Duodenal mucosa (tissue), 2 donors: ENCODE measurements at regions not wholly inside any gene's neighbourhood (a gene's known extent, or its start where the extent isn't known, plus 50 kb on each side); places are given as distances from the start of the nearest gene placed in this dataset.

Source experiments
- H3K27ac ChIP-seq: one replicate; pipeline ENCODE4 v1.7.0; 2013; ENCODE audit warnings: low read depth, low read length
- H3K27me3 ChIP-seq, 2 donors: one replicate each; pipeline ENCODE4 v1.7.0; 2013; ENCODE audit warnings: low read length in 2 of 2, control low read depth in 1 of 2; ENCODE audit not compliant: insufficient read depth in 2 of 2, control insufficient read depth in 1 of 2
- H3K36me3 ChIP-seq, 2 donors: one replicate each; pipeline ENCODE4 v1.7.0; 2013; ENCODE audit warnings: low read length in 2 of 2, control low read depth in 1 of 2; ENCODE audit not compliant: insufficient read depth in 2 of 2, control insufficient read depth in 1 of 2
- H3K4me1 ChIP-seq, 2 donors: one replicate each; pipeline ENCODE4 v1.7.0; 2013; ENCODE audit warnings: low read length in 2 of 2, control low read depth in 1 of 2; ENCODE audit not compliant: insufficient read depth in 2 of 2, control insufficient read depth in 1 of 2
- H3K4me3 ChIP-seq, 2 donors: one replicate each; pipeline ENCODE4 v1.7.0; 2013; ENCODE audit warnings: low read length in 2 of 2, low read depth in 1 of 2
- H3K9ac ChIP-seq, 2 donors: one replicate each; pipeline ENCODE4 v1.7.0; 2013; ENCODE audit warnings: low read length in 2 of 2, low read depth in 1 of 2
- H3K9me3 ChIP-seq, 2 donors: one replicate each; pipeline ENCODE4 v1.7.0; 2013; ENCODE audit warnings: low read length in 2 of 2, control low read depth in 1 of 2; ENCODE audit not compliant: control insufficient read depth in 1 of 2

DNA sequence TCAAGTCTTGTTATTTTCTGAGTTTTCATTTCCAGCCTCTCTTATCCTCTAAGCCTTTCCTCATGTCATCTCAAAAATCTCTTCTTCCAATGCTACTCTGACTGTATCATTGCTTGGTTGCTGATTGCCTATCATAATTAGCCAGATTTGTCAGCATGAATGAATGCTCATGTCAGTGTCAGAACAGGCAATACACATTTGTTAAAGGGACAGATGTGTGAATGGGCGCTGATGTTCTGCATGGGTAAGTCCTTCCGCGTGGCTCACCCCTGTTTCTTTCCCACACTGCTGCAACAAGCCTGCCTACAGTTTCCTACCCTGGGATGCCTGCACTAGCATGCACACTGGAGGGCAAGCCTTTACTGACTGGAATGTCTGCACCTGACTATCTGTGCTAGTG lies 100.6 kb downstream of the RHOU start:
- Histone ChIP-seq H3K27ac (no peak overlapping the region), H3K4me1 (peaks cover 46 to 57% of the 10 kb centered on the region in 2 donors), H3K27me3 (no peaks in the 10 kb centered on the region), H3K36me3 (no peaks in the 10 kb centered on the region), H3K4me3 (peak overlapping the region; percentile 44 to 73), H3K9ac (peak overlapping the region; percentile 4 to 61), H3K9me3 (no peaks in the 10 kb centered on the region)

DNA sequence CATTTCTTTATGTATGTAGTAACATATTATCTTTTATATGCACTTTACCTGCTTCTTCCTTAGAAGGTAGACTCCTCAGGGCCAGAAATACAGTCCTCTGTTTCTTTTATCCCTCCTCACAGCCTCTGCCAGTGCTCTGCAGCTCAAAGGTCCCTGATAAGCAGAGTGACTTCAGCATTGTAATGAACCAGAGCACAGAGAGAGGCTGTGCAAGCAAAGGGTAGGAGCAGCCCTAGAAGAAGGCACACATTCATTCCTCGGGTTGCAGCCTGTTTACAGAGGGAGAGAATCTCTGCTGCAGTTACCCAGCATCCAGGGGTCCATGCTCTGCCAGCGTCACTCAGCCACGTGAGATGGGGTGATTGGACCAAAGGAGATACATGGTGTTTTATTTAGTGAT lies 101.1 kb downstream of the RHOU start:
- Histone ChIP-seq H3K9me3 (no peaks in the 10 kb centered on the region), H3K27me3 (no peaks in the 10 kb centered on the region), H3K4me1 (peaks cover 42 to 55% of the 10 kb centered on the region in 2 donors), H3K9ac (peak overlapping the region; percentile 61 to 76), H3K36me3 (no peaks in the 10 kb centered on the region), H3K27ac (peak overlapping the region; percentile 47), H3K4me3 (peak overlapping the region; percentile 44 to 73)

DNA sequence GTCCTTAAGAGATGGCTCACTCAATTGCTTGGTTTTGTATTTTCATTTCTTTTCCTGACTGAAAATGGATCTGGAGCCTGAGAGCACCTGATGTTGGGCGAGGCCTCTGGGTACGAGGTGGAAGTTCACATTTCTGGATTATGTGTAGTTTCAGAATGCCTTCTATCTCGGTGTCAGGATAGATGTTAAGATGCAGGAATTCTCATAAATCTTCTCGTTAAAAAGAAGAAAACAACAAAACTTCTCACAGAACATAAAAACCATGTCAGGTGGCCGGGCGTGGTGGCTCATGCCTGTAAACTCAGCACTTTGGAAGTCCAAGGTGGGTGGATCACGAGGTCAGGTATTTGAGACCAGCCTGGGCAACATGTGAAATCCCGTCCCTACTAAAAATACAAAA lies 101.8 kb downstream of the RHOU start:
- Histone ChIP-seq H3K27ac (peak overlapping the region; percentile 47), H3K9me3 (no peaks in the 10 kb centered on the region), H3K4me1 (peaks cover 44 to 58% of the 10 kb centered on the region in 2 donors), H3K9ac (peak overlapping the region; percentile 61 to 76), H3K27me3 (no peaks in the 10 kb centered on the region), H3K36me3 (no peaks in the 10 kb centered on the region), H3K4me3 (peak overlapping the region; percentile 21 to 73)

DNA sequence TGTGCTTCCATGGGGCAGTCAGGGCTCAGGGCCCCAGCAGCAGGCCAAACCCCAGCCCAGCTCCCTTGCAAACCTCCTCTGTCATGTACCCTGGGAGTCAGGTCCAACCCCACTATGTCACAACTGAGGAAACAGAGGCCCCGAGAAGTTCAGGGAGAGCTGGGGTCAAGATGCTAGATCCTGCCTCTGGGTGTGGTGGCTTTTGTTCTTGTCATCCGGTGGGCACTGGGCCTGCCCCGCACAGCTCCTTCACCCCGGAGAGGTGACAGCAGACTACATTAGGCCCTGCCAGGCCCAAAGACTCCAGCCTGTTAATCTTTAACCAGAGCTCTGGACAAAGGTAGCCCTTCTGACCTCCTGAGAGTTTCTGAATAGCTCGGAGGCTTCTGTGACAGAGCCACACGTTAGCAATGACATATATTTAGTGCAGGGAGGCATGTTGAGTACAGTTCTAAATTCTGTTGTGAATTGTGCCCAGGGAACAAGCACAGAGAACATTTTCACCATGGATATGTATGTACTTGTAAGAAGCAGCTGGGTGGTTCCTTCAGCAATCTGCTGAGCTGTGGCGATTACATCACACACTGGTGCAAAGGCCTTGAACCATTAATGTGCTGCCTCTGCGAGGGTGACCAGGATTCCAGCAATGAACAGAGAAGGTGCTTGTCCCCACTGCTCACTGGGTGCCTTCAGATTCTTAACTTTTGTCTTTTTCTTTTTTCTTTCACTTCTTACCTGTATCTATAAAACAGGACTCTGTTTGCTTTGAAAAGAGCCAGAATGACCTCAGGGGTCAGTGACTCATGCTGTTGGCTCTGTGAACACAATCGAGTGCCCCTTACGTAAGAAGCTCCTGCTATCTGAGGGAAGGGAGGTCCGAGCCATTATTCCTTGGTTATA lies 102.8 kb downstream of the RHOU start:
- Histone ChIP-seq H3K36me3 (no peaks in the 10 kb centered on the region), H3K9me3 (no peaks in the 10 kb centered on the region), H3K27ac (peak overlapping the region; percentile 81), H3K9ac (peak overlapping the region; percentile 61 to 76), H3K27me3 (no peaks in the 10 kb centered on the region), H3K4me3 (peak overlapping the region; percentile 44 to 73), H3K4me1 (peaks cover 48 to 66% of the 10 kb centered on the region in 2 donors)

DNA sequence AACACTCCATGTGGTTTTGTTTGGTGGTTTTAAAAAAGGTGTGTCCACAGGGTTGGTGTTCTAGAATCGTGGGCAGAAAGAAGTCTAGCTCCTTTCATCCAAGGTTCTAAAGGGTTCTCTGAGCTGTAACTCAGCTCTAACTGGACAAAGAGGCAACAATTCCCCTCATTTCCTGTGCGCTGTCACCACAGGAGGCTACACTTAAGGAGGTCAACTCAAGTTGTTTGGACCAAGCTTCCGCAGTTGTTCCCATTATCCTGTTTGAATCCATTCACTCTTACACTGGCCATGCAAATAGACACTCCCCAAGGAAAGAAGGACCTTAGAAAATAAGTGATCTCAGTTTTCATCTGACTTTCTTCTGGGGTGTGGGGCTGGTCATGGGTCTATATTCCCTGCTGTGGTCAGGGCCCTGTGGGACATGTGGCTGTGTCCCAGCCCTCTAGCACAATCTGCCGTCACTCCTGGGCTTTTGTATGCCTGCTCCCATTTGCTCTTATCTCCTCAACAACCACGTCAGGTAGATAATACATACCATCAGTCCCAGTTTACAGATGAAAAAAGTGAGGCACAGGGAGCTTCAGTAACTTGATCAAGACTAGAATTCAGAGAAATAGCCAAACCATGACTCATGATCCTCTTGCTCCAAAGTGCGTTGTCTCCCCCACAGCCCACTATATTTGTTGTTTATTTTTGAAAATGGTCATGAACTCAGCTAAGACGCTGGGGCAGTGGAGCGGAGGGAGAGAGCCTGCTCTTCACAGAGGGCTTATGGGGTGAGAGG lies 103.6 kb downstream of the RHOU start:
- Histone ChIP-seq H3K27me3 (no peaks in the 10 kb centered on the region), H3K9me3 (no peaks in the 10 kb centered on the region), H3K27ac (peak overlapping the region; percentile 81), H3K4me1 (peaks cover 44 to 64% of the 10 kb centered on the region in 2 donors), H3K4me3 (peak overlapping the region; percentile 0 to 17), H3K36me3 (no peaks in the 10 kb centered on the region), H3K9ac (peak overlapping the region; percentile 16 to 76)

DNA sequence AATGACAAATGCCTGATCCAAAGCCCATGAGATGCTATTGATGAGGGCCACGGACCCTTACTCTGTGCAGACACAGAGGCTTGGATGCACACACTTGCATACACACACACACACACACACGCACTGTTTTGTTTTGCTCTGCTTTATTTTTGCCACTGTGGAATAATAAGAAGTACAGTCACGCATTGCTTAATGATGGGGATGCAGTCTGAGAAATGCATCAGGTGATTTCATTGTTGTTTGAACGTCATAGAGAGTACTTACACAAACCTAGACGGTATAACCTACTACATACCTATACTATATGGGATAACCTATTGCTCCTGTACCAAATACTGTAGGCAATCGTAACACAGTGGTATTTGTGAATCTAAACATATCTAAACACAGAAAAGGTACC lies 104.4 kb downstream of the RHOU start:
- H3K27me3 ChIP-seq = no peaks in the 10 kb centered on the region
- no peak overlapping the region for H3K9ac ChIP-seq
- no peak overlapping the region for H3K4me3 ChIP-seq
- H3K36me3 ChIP-seq = no peaks in the 10 kb centered on the region
- peaks cover 38 to 57% of the 10 kb centered on the region in 2 donors for H3K4me1 ChIP-seq
- no peak overlapping the region for H3K27ac ChIP-seq
- H3K9me3 ChIP-seq = no peaks in the 10 kb centered on the region

DNA sequence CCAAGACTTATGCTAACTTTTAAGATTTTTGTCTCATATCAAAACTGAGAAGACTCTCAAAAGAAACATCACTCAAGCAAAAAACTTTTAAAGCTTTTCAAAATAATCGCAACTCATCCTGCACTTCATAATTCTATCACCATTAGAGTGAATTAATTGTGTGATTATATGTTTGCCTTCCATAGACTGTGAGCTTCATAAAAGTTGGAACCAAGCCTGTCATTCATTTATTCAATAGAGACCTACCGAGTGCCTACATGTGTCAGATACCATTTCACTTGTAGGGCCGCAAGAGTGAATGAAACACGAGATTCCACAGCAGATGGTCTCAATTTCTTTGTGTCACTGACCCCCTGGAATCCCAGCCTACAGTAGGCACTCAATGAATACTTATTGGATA lies 106.4 kb downstream of the RHOU start:
- Histone ChIP-seq H3K4me3 (no peak overlapping the region), H3K27me3 (no peaks in the 10 kb centered on the region), H3K27ac (no peak overlapping the region), H3K4me1 (peaks cover 29 to 40% of the 10 kb centered on the region in 2 donors), H3K9ac (peak overlapping the region in 1 of 2 donors; percentile 5), H3K36me3 (no peaks in the 10 kb centered on the region), H3K9me3 (no peaks in the 10 kb centered on the region)

DNA sequence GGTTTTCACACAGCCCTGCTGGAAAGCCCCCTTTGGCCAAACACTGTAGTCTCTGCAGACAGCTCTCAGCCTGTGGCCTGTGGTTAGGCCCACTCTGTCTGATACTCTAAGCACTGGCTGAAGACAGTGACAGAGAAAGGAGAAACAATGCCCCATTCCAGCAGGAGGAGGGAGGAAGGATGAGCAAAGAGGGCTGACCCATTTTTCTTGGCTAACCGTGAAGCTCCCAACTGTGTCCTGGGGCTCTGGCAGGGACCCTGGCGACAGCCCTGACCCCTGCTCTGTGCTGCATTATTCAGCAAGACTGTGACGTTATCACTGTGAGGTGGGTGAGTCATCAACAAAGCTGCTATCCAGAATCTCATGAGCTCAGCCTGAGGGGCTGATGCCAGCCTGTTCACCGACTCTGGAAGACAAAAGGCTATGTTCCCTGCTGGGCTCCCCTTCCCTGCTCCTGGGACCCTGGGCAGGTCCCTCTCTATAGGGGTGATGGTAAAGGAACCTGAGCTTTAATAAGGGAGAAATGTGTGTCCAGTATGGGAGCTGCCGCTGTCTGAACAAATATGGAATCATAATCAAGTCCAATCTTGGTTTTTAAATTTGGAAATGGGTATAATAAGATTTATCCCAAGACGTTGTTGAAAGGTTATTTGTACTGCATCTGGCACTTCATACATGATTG lies 107.0 kb downstream of the RHOU start:
- H3K4me1 ChIP-seq = peaks cover 28 to 36% of the 10 kb centered on the region in 2 donors
- no peaks in the 10 kb centered on the region for H3K9me3 ChIP-seq
- H3K9ac ChIP-seq = peak overlapping the region in 1 of 2 donors; percentile 5
- H3K4me3 ChIP-seq = no peak overlapping the region
- H3K36me3 ChIP-seq = no peaks in the 10 kb centered on the region
- H3K27ac ChIP-seq = no peak overlapping the region
- no peaks in the 10 kb centered on the region for H3K27me3 ChIP-seq

DNA sequence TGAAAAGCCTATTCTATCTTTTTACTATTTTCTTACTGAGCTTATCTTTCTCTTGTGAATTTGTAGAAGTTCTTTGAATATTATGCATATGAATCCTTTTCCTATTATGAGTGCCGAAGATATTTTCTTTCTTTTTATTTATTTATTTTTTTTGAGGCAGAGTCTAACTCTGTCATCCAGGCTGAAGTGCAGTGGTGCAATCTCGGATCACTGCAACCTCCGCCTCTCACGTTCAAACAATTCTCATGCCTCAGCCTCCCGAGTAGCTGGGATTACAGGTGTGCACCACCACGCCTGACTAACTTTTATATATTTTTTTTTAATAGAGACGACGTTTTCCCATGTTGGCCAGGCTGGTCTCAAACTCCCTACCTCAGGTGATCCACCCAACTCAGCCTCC lies 109.8 kb downstream of the RHOU start:
- Histone ChIP-seq H3K4me1 (peaks cover 19 to 33% of the 10 kb centered on the region in 2 donors), H3K4me3 (no peak overlapping the region), H3K9me3 (no peaks in the 10 kb centered on the region), H3K36me3 (no peaks in the 10 kb centered on the region), H3K27me3 (no peaks in the 10 kb centered on the region), H3K9ac (no peak overlapping the region), H3K27ac (no peak overlapping the region)
